ENCODE measurements at regions not wholly inside any gene's neighbourhood (a gene's known extent, or its start where the extent isn't known, plus 50 kb on each side); places are given as distances from the start of the nearest gene placed in this dataset.
"Not testable (repeated sequence)": the region's sequence is repeated elsewhere in the genome, so short reads cannot be mapped to it uniquely, and the experiment has no call there.

DNA sequence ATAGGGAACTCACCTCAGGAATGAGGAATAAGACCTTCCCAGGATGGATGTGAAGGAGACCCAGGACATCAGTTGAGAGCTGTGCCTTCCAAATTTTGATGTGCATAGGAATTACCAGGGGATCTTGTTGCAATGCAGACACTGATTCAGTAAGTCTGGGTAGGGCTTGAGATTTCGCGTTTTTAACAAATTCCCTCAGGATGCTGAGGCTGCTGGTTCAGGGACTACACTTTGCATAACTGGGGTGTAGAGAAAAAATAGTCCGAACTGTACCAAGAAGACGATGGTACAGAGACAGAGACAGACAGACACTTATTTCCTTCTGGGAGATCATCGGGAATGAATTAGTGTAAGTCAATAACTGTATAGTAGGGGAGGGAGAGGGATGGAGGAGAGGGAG, 82.3 kb upstream of the FREM1 start:
- Mint-ChIP-seq H3K27me3 (no peaks in the 10 kb centered on the region), H3K4me1 (peaks cover 29% of the 10 kb centered on the region), H3K9me3 (no peaks in the 10 kb centered on the region), H3K27ac (peak overlapping the region in 1 of 2 donors; percentile 80), H3K4me3 (peak overlapping the region; percentile 64 to 72)
- DNase-seq (no peak), ATAC-seq (no peak)

DNA sequence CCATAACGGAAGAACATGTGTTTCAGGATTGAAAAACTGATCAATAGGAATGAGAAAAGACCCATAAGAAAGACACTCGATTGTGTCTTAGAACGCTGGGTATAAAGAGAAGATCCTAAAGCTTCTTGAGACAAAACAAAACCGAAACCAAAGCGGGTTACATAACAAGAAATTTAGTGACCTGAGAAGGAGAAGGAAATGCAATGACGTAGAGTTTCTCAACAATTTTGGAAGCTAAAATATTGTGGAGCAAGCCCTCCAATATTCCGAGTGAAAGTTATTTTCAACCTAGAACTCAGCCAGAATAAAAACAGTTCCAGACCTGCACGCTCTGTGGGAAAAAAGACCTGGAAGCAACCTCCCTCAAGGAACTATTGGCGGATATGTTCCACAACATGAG, 81.9 kb upstream of the FREM1 start:
- Mint-ChIP-seq H3K9me3 (no peaks in the 10 kb centered on the region), H3K4me1 (peaks cover 29% of the 10 kb centered on the region), H3K27me3 (no peaks in the 10 kb centered on the region), H3K27ac (no peak overlapping the region), H3K4me3 (peak overlapping the region; percentile 48 to 64)
- ATAC-seq: no peak
- DNase-seq: no peak

DNA sequence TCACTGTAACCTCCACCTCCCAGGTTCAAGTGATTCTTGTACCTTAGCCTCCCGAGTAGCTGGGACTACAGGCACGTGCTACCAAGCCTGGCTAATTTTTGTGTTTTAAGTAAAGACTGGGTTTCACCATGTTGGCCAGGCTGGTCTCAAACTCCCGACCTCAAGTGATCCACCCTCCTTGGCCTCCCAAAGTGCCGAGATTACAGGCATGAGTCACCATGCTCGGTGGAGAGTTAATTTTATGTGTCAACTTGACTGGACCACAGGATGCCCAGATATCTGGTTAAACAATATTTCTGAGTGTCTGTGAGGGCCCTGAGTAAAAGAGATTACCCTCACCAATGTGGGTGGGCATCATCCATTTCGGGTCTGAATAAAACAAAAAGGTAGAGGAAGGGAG, 80.4 kb upstream of the FREM1 start:
- not testable (repeated sequence) for H3K27me3 Mint-ChIP-seq, H3K9me3 Mint-ChIP-seq, H3K4me3 Mint-ChIP-seq, DNase-seq, H3K27ac Mint-ChIP-seq, ATAC-seq
- peaks cover 29% of the 10 kb centered on the region for H3K4me1 Mint-ChIP-seq

DNA sequence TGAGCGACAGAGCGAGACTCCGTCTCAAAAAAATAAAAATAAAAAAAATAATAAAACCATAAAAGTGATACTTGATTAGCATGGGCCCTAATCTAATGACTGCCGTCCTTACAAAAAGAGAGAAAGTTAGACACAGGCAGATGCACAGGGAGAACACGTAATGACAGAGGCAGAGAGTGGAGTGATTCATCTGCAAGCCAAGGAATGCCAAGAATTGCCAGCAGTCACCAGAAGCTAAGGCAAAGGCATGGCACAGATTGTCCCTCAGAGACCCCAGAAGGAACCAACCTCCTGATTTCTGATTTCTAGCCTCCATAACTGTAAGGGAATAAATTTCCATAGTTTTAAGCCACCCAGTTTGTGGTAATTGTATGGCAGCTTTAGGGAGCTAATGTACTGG, 79.6 kb upstream of the FREM1 start:
- Mint-ChIP-seq H3K9me3 (no peaks in the 10 kb centered on the region), H3K27ac (no peak overlapping the region), H3K4me1 (peaks cover 29% of the 10 kb centered on the region), H3K27me3 (no peaks in the 10 kb centered on the region), H3K4me3 (no peak overlapping the region)
- DNase-seq (no peak), ATAC-seq (no peak)

DNA sequence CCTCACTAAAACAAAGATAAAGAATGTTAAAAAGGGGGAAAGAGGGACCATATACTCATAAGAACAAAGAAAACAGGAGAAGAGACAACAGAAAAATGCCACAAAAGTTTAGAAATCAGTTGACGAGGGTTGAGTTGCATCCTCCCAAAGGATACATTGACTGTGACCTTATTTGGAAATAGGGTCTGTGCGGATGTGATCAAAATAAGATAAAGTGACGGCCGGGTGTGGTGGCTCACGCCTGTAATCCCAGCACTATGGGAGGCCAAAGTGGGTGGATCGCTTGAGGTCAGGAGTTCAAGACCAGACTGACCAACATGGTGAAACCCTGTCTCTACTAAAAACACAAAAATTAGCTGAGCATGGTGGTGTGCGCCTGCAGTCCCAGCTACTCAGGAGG, 79.1 kb upstream of the FREM1 start:
- ATAC-seq, DNase-seq, H3K27ac Mint-ChIP-seq, H3K27me3 Mint-ChIP-seq, H3K4me3 Mint-ChIP-seq, H3K9me3 Mint-ChIP-seq: not testable (repeated sequence)
- peaks cover 25% of the 10 kb centered on the region for H3K4me1 Mint-ChIP-seq

DNA sequence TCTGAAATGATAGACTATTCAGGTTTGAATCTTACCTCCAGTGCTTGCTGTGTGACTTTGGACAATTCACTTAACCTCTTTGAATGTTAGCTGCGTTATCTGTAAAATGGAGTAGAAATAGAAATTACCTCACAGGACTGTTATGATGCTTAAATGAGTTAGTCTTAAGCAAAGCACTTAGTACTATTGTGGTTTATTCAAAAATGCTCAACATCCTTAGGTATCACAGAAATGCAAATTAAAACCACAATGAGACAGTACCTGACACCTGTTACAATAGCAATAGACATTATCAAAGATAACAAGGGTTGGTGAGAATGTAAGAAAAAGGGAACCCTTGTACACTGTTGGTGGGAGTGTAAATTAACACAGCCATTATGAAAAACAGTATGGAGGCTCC, 77.6 kb upstream of the FREM1 start:
- Mint-ChIP-seq H3K4me3 (no peak overlapping the region), H3K4me1 (peaks cover 14% of the 10 kb centered on the region), H3K27me3 (peaks cover under 1% of the 10 kb centered on the region), H3K9me3 (no peaks in the 10 kb centered on the region), H3K27ac (no peak overlapping the region)
- DNase-seq (no peak), ATAC-seq (no peak)

DNA sequence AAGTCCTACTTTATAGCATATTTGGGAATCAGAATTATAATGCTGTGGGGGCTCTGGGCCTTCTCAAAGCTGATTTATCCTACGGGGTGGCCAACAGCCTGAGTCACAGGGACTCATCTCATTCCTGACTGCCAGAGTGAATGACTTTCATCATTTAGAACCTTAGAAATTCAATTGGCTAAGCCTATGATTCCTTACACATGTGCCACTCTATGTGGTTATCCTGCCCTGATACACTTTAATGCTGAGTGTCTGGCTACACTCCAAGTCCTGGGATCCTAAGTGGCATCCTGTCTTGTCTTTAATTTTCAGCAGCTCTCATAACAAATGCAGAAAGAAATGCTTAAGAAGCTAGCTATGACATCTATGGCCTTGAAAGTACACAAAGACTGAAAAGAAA, 75.2 kb upstream of the FREM1 start:
- H3K4me3 Mint-ChIP-seq: no peak overlapping the region
- no peak for ATAC-seq

DNA sequence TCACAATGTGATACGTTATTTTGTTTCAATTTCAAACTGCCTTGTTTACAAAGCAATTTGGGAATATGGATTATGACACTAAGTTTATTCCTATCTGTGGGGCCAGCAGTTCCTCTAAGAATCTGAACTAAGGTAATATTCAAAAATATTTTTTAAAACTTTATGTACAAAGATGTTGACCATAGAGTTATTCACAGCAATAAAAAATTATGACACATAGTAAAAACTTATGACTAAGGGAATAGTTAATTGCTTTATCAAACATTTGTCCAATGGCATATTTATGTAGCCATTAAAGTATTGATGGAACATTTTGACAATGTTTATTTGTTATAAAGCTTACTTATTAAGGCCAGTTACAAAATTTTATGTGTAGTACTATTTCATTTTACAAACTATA, 73.4 kb upstream of the FREM1 start:
- Mint-ChIP-seq H3K4me1 (no peaks in the 10 kb centered on the region), H3K27ac (no peak overlapping the region), H3K9me3 (no peaks in the 10 kb centered on the region), H3K27me3 (peaks cover 11% of the 10 kb centered on the region), H3K4me3 (no peak overlapping the region)
- DNase-seq (no peak), ATAC-seq (no peak)

More for the DNA sequence above, 75.2 kb upstream of the FREM1 start:
- H3K27me3 Mint-ChIP-seq: peaks cover 11% of the 10 kb centered on the region
- no peaks in the 10 kb centered on the region for H3K4me1 Mint-ChIP-seq
- DNase-seq: no peak
- no peaks in the 10 kb centered on the region for H3K9me3 Mint-ChIP-seq
- no peak overlapping the region for H3K27ac Mint-ChIP-seq

DNA sequence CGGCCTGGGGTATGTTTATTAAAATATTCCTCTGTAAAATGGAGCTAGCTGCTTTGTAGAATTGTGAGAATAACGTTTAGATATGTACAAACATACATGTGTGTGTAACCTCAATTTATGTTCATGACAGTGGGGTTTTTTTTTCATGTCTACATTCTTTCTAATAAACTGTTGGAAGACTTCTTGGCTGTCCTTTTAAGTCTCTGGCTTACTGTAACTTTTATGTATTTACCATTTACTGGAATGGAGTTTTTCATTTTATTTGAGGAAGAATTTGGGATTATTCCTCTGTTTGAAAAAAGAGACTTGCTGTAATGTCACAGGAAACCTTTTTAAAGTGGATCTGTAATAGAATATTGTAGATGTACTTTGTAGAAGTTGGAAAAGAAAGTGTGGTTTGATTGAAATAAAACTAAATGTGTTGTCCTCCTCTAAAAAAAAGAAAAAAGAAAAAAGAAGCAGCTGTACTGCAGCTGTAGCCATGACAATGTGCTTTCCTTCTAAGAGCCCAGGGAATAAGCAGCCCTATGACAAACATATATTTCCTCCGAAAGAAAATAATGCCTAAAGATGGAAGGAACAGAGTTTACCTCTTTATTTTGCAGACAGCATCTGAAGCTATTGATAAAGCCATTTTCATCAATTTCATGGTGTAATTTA, 71.2 kb upstream of the FREM1 start:
- ATAC-seq (no peak), DNase-seq (no peak)
- Mint-ChIP-seq H3K4me3 (no peak overlapping the region), H3K9me3 (peaks cover 0 to 7% of the 10 kb centered on the region in 2 donors), H3K4me1 (no peaks in the 10 kb centered on the region), H3K27ac (no peak overlapping the region), H3K27me3 (peaks cover 11% of the 10 kb centered on the region)

DNA sequence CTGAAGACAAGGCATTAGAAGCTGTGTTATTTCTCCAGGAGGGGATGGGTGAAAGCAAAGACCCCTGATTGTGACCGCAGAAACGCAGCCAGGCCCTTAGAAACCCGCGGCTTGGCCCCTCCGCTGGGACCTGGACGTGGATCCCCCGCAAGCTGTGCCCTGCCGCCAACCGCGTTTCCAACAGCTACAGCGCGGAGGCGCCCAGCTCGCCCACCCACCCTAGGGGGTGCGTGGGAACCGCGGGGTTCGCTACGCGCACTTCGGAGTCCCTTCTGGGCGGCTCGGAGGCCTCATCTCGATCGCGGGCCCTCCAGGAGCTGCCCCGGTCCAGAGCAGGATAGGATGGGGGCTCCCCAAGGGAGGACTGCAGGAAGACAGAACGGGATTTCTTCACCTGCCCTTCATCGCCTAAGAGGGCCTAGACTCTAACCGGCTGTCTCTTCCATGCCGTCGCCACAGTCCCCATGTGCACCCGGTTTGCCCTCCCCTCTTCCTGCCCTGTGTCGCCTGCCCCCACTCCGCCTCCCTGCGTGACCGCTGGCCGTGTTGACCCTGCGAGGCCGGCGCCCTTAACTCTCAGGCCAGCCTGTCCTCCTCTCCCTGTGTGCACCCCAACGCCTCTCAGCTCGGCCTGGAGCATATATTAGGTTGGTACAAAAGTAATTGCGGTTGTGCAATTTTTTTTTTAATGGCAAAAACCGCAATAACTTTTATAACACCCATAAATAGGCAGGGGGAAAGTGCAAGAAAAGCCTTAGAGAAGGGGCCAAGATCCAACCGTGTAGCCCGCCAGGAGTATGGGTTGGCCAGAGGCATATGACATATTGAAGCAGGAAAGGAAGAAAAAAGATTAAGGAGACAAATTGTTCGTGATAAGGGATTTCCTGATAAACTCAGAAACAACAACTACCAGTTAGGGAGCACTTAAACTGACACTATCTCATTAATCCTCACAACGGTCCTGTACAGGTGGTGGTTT, 68.1 kb upstream of the FREM1 start:
- H3K27ac Mint-ChIP-seq: no peak overlapping the region
- peaks cover 0 to 7% of the 10 kb centered on the region in 2 donors for H3K9me3 Mint-ChIP-seq

DNA sequence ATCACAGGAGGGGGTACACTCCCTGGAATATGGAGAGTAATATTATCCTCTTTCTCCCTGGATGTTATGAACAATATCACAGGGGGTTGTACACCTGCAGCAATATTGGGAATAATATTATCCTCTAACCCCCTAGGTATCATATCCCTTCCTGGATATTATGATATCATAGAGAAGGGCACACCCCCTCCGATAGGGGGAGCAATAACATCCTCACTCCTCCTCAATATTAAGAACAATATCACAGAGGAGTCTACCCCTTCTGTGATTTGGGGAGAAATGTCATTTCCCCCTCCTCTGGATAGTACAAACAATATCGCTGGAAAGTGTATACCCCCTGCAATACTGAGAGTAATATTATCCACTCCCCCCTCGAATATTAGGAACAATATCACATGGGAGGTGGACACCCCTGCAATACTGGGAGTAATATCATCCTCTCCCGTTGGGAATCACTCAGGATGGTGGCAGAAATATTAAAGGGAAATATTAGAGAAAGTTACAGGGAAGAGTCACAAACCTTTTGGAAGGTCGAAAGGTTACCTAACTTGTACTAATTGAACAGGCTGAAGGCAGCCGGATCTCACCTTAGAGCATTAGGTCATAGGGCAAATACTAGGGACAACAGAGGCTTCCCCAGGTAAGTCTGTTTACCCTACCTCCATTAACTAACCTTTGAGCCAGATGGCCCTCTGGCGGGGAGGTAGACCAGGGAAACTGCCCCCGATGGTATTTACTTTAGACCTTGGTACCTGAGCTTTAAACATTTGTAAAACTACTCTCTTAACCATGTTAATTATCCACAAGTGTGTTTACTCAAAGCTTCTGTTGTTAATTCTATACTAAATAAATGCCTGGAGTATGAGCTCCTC, 57.5 kb upstream of the FREM1 start:
- H3K4me1 Mint-ChIP-seq: no peaks in the 10 kb centered on the region
- ATAC-seq (no peak), DNase-seq (no peak)
- H3K9me3 Mint-ChIP-seq: peaks cover 0 to 4% of the 10 kb centered on the region in 2 donors
- peaks cover 8% of the 10 kb centered on the region for H3K27me3 Mint-ChIP-seq
- H3K27ac Mint-ChIP-seq: no peak overlapping the region
- H3K4me3 Mint-ChIP-seq: no peak overlapping the region

More for the DNA sequence above, 68.1 kb upstream of the FREM1 start:
- Mint-ChIP-seq H3K4me3 (no peak overlapping the region), H3K27me3 (peaks cover 11% of the 10 kb centered on the region), H3K4me1 (no peaks in the 10 kb centered on the region)
- no peak for DNase-seq
- ATAC-seq: peak; percentile 31

DNA sequence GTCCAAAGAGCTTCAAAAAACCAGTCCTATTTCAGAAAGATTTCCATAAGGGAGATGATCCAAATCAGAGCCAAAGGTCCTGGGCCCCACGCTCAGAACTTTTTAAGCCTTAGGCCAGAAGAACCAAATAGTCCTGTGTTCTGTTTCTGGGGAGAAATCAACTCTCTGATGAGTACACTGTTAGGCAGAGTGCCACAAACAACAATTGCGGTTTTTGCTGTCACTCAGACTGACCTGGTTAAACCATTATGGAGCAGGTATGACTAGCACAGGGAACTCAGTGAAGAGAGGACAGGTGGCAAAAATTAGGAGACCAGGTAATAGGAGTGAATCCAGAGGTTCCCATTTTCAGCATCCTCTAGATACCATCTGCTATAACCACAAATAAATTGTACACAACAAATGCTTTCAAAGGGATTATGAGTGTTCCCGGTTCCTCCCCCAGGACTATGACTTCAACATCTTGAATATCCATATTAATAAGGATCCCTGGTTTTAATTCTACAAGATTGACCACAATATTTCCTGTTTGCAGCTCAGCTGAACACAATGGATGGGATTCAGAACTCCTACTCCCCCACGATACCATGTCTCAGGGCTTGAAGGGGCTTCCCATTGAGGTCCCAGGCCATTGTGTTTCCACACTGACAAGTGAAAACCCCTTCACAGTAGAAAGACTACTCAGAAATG, 52.1 kb upstream of the FREM1 start:
- Mint-ChIP-seq H3K4me1 (peaks cover 19% of the 10 kb centered on the region), H3K9me3 (peaks cover 0 to 5% of the 10 kb centered on the region in 2 donors), H3K27ac (peak overlapping the region in 1 of 2 donors; percentile 64), H3K4me3 (no peak overlapping the region), H3K27me3 (no peaks in the 10 kb centered on the region)
- ATAC-seq (no peak), DNase-seq (no peak)

DNA sequence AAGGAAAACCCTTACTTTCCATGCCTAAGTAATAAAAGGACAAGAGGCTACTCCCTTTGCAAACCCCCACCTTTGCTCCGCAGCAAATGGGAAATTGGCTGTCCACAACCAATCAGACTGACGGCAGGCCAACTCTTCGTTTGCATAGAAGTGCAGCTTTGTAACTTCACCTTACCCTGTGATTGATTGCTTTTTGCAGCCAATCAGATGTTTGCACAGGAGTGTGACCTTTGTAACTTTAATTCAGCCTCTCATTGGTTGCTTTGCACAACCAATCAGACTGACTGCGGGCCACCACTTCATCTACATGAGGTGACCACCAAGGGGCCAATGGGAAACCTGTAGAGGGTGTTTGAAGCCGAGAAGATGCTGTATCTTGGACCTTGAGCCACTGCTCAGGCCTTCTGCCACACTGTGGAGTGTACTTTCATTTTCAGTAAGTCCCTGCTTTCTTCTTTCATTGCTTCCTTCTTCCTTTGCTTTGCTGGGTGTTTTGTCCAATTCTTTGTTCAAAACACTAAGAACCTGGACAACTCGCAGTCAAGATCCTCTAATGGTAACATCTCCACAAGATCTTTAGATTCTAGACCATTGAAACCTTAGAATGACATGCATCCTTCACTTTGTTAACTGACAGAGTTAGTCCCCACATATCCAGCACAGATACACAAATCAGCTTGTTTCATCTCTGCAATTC, 51.3 kb upstream of the FREM1 start:
- DNase-seq (no peak), ATAC-seq (peak; percentile 21)
- Mint-ChIP-seq H3K4me3 (peak overlapping the region; percentile 24 to 34), H3K4me1 (peaks cover 19% of the 10 kb centered on the region), H3K27me3 (no peaks in the 10 kb centered on the region), H3K9me3 (peaks cover 0 to 5% of the 10 kb centered on the region in 2 donors), H3K27ac (peak overlapping the region in 1 of 2 donors; percentile 64)

DNA sequence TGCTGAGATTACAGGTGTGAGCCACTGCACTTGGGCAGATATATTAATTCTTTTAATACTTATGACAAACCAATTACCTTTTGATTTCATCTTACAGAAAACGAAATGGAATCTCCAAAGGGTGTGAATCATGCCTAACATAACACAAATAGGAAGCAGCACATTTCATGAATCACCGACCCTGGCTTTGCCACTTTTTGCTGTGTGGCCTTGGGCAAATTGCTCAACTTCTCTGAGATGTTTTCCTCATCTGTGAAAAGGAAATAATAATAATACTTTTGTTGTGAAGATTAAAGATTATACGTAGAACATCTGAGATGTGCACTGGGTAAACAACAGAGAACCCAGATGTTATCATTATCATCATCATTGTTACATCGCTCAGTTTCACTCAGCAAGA, 50.7 kb upstream of the FREM1 start:
- Mint-ChIP-seq H3K27me3 (no peaks in the 10 kb centered on the region), H3K27ac (no peak overlapping the region), H3K4me3 (no peak overlapping the region), H3K4me1 (peaks cover 19% of the 10 kb centered on the region), H3K9me3 (peaks cover 0 to 5% of the 10 kb centered on the region in 2 donors)
- DNase-seq (no peak), ATAC-seq (no peak)

Measured in stimulated activated naive CD8-positive, alpha-beta T cell treated with anti-CD3 and anti-CD28 coated beads, Interleukin-15, amount 100 ng/mL, for 72 hours (primary cell).